ENCODE measurements at regions not wholly inside any gene's neighbourhood (a gene's known extent, or its start where the extent isn't known, plus 50 kb on each side); places are given as distances from the start of the nearest gene placed in this dataset.

DNA sequence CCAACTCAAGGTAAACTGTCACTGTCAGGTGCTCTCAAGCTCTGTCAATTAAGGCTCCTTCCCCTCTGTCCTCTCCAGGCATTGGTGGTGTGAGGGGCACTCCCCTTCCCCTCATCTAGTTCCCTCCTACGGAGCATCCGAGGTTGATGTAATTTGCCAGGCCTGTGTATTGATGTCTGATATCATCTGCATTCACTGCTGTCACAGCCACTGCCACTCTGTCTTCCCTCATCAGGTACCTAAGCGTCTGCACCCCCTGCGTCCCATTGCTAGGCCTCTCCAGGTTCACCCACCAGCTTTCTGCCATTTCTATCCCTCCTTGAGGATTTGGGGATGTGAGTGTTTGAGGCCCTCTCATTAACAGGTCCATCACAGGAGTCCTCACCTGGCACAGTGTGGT is 50.0 kb upstream of the SYT13 start:
- no peak overlapping the region for H3K4me3 ChIP-seq (ENCODE audit: low read length in 2 of 2)
- H3K9me3 ChIP-seq (ENCODE audit: control insufficient read depth in 2 of 2, low read length in 2 of 2): no peaks in the 10 kb centered on the region
- H3K4me1 ChIP-seq (ENCODE audit: control insufficient read depth in 2 of 2, insufficient read depth in 2 of 2, low read length in 2 of 2): peaks cover 2 to 7% of the 10 kb centered on the region in 2 donors
- H3K36me3 ChIP-seq (ENCODE audit: control insufficient read depth in 2 of 2, insufficient read depth in 2 of 2, low read length in 2 of 2): no peaks in the 10 kb centered on the region
- H3K9ac ChIP-seq (ENCODE audit: low read depth in 1 of 2, low read length in 2 of 2): no peak overlapping the region
- no peak overlapping the region for H3K27ac ChIP-seq (ENCODE audit: low read depth in 2 of 2, low read length in 2 of 2)
- peaks cover 0 to 6% of the 10 kb centered on the region in 2 donors for H3K27me3 ChIP-seq (ENCODE audit: control insufficient read depth in 2 of 2, insufficient read depth in 2 of 2, low read length in 2 of 2)
